B cell (primary cell): ENCODE measurements at regions not wholly inside any gene's neighbourhood (a gene's known extent, or its start where the extent isn't known, plus 50 kb on each side); places are given as distances from the start of the nearest gene placed in this dataset.
"Not testable (repeated sequence)": the region's sequence is repeated elsewhere in the genome, so short reads cannot be mapped to it uniquely, and the experiment has no call there.

Experiments used
- ATAC-seq: fragments of 200-7000 bp; cut with Tn5 transposase; one replicate; pipeline ENCODE4 v1.10.0; 2021; ENCODE audit warnings: low read depth, mild to moderate bottlenecking, moderate number of reproducible peaks, moderate library complexity
- CTCF ChIA-PET: fragments of 350-600 bp; sonication (Branson Sonifier 250); formaldehyde crosslinking; loops from one replicate; lab custom pipeline; 2021; ENCODE audit warnings: antibody characterized with exemption, inconsistent platforms; lab: Charles Lee
- POLR2A ChIA-PET: fragments of 350-600 bp; sonication (Branson Sonifier 250); formaldehyde crosslinking; loops from one replicate; lab custom pipeline; 2021; ENCODE audit warnings: antibody characterized with exemption; lab: Charles Lee
- DNase-seq: peaks from one replicate; pipeline ENCODE4 v3.0.0; 2013
- H2AFZ ChIP-seq: 2 replicates; pipeline ENCODE4 v1.6.1; 2012; ENCODE audit warnings: mild to moderate bottlenecking, low read depth, low read length; ENCODE audit not compliant: insufficient read depth, poor library complexity, severe bottlenecking
- H3K27ac ChIP-seq, 2 donors: 1 replicate in 1 of 2; 2 replicates in 1 of 2; pipeline ENCODE4 v1.5.1; 2012 to 2013; ENCODE audit warnings: low read length in 2 of 2, mild to moderate bottlenecking in 2 of 2, moderate library complexity in 1 of 2
- H3K27me3 ChIP-seq, 4 experiments: fragments of 200-600 bp in 1 of 4; sonication (generic) in 1 of 4; replicated peaks in 1 of 4; 1 replicate in 2 of 4; 2 replicates in 2 of 4; pipeline versions ENCODE4 v1.6.1 to v1.7.0; 2013 to 2016; ENCODE audit warnings: low read length in 3 of 4, mild to moderate bottlenecking in 2 of 4, mixed read lengths in 1 of 4, moderate library complexity in 1 of 4; ENCODE audit not compliant: insufficient read depth in 4 of 4, control insufficient read depth in 3 of 4; ENCODE audit errors: control extremely low read depth in 1 of 4
- H3K36me3 ChIP-seq, 2 experiments: replicated peaks in 1 of 2; 1 replicate in 1 of 2; 2 replicates in 1 of 2; pipeline versions ENCODE4 v1.6.1 to v1.7.1; 2013; ENCODE audit warnings: low read length in 1 of 2; ENCODE audit not compliant: insufficient read depth in 2 of 2, control insufficient read depth in 1 of 2; ENCODE audit errors: control extremely low read depth in 1 of 2, extremely low read depth in 1 of 2
- H3K4me1 ChIP-seq, 2 donors: fragments of 200-600 bp in 1 of 2; sonication (generic) in 1 of 2; 1 replicate in 1 of 2; 2 replicates in 1 of 2; pipeline versions ENCODE4 v1.5.1 to v1.6.1; 2013 to 2017; ENCODE audit warnings: low read length in 2 of 2; ENCODE audit not compliant: control insufficient read depth in 2 of 2, insufficient read depth in 2 of 2
- H3K4me2 ChIP-seq: replicated peaks from 2 replicates; pipeline ENCODE3; 2012; ENCODE audit warnings: mild to moderate bottlenecking, low read depth, low read length; ENCODE audit not compliant: poor library complexity, severe bottlenecking
- H3K4me3 ChIP-seq, 5 experiments: fragments of 200-600 bp in 1 of 5; sonication (generic) in 1 of 5; 1 replicate in 3 of 5; 2 replicates in 2 of 5; pipeline versions ENCODE4 v1.5.1 to v1.7.0; 2011 to 2016; ENCODE audit warnings: low read length in 4 of 5, mild to moderate bottlenecking in 4 of 5, low read depth in 2 of 5, control low read depth in 1 of 5, moderate library complexity in 1 of 5; ENCODE audit not compliant: insufficient read depth in 1 of 5; ENCODE audit errors: control extremely low read depth in 1 of 5, extremely low read depth in 1 of 5
- H3K79me2 ChIP-seq: fragments of 200-600 bp; sonication (generic); one replicate; pipeline ENCODE4 v1.6.0; 2016; ENCODE audit warnings: low read length; ENCODE audit not compliant: control insufficient read depth, insufficient read depth
- H3K9ac ChIP-seq: fragments of 200-600 bp; sonication (generic); 2 replicates; pipeline ENCODE4 v1.6.1; 2017; ENCODE audit warnings: mild to moderate bottlenecking, low read length, moderate library complexity
- H3K9me3 ChIP-seq, 3 donors: one replicate each; pipeline versions ENCODE4 v1.6.1 to v1.7.1; 2013; ENCODE audit warnings: low read length in 2 of 3; ENCODE audit not compliant: control insufficient read depth in 2 of 3, insufficient read depth in 1 of 3; ENCODE audit errors: control extremely low read depth in 1 of 3
- H4K20me1 ChIP-seq: 2 replicates; pipeline ENCODE4 v1.6.0; 2012; ENCODE audit warnings: mild to moderate bottlenecking, low read length; ENCODE audit not compliant: insufficient read depth, control insufficient read depth, poor library complexity, severe bottlenecking
- H3K27ac Mint-ChIP-seq: one replicate; pipeline ENCODE4 v1.8.0; 2021; ENCODE audit warnings: mixed read lengths
- H3K27me3 Mint-ChIP-seq: one replicate; pipeline ENCODE4 v1.8.0; 2021; ENCODE audit warnings: mixed read lengths
- H3K4me1 Mint-ChIP-seq: one replicate; pipeline ENCODE4 v1.8.0; 2021; ENCODE audit warnings: mixed read lengths
- H3K4me3 Mint-ChIP-seq: one replicate; pipeline ENCODE4 v1.8.0; 2021; ENCODE audit warnings: mixed read lengths
- H3K9me3 Mint-ChIP-seq: one replicate; pipeline ENCODE4 v1.8.0; 2022; ENCODE audit warnings: mixed read lengths; ENCODE audit not compliant: insufficient read depth
- CTCF ChIP-seq: fragments of 200-600 bp; IDR thresholded peaks from one replicate; pipeline ENCODE4 v1.8.0; 2022; ENCODE audit warnings: antibody characterized with exemption, mild to moderate bottlenecking
- EZH2 ChIP-seq: IDR thresholded peaks from 2 replicates; pipeline ENCODE4 v1.6.1; 2012; ENCODE audit warnings: borderline replicate concordance, low read depth, mild to moderate bottlenecking, moderate library complexity, low read length; ENCODE audit not compliant: insufficient read depth, poor library complexity, severe bottlenecking
- WGBS: methylation state at CpG from one replicate; pipeline ENCODE4 v1.1.5; 2013; ENCODE audit warnings: missing lambda C conversion rate; ENCODE audit not compliant: insufficient coverage; 5-methylcytosine and 5-hydroxymethylcytosine counted together
- intact Hi-C: fragments of 100-400 bp; cut with micrococcal nuclease; formaldehyde crosslinking; loops from one replicate; pipeline ENCODE4 v1.10.0; 2022

GRCh38 chr4:34974313-34974680, 1270.0 kb downstream of the ARAP2 start:
- ATAC-seq: no peak
- Histone ChIP-seq H3K27ac (no peak overlapping the region), H3K27me3 (no peaks in the 10 kb centered on the region), H3K4me2 (no peak overlapping the region), H3K79me2 (no peaks in the 10 kb centered on the region), H2AFZ (no peak overlapping the region), H3K4me3 (no peak overlapping the region), H3K9me3 (no peaks in the 10 kb centered on the region), H3K9ac (no peak overlapping the region), H3K4me1 (no peaks in the 10 kb centered on the region), H3K36me3 (no peaks in the 10 kb centered on the region), H4K20me1 (no peaks in the 10 kb centered on the region)
- H3K4me1 Mint-ChIP-seq: no peaks in the 10 kb centered on the region
- H3K27ac Mint-ChIP-seq: no peak overlapping the region
- TF ChIP-seq CTCF (no peak), EZH2 (no peak)
- intact Hi-C loops: no loop called here
- no peak for DNase-seq
- ChIA-PET POLR2A (no interaction called here), CTCF (no interaction called here)
- no peaks in the 10 kb centered on the region for H3K27me3 Mint-ChIP-seq
- no peak overlapping the region for H3K4me3 Mint-ChIP-seq
- peaks cover 3% of the 10 kb centered on the region for H3K9me3 Mint-ChIP-seq

GRCh38 chr4:35021222-35021621, 1223.1 kb downstream of the ARAP2 start:
- H3K27me3 Mint-ChIP-seq, H3K9ac ChIP-seq, H3K4me1 Mint-ChIP-seq, CTCF ChIA-PET, DNase-seq, ATAC-seq, H3K4me3 ChIP-seq, POLR2A ChIA-PET, H4K20me1 ChIP-seq, intact Hi-C loops, H3K27ac ChIP-seq, H3K27me3 ChIP-seq, H3K4me3 Mint-ChIP-seq, H3K4me2 ChIP-seq, H3K9me3 ChIP-seq, H3K27ac Mint-ChIP-seq, H2AFZ ChIP-seq, H3K4me1 ChIP-seq, H3K79me2 ChIP-seq, H3K36me3 ChIP-seq: not testable (repeated sequence)
- WGBS: 95% methylated on average over 4 of the region's 8 CpGs
- peaks cover 15% of the 10 kb centered on the region for H3K9me3 Mint-ChIP-seq
